ENCODE measurements at regions not wholly inside any gene's neighbourhood (a gene's known extent, or its start where the extent isn't known, plus 50 kb on each side); places are given as distances from the start of the nearest gene placed in this dataset.
"Not testable (repeated sequence)": the region's sequence is repeated elsewhere in the genome, so short reads cannot be mapped to it uniquely, and the experiment has no call there.

GRCh38 chr1:76725864-76726619 lies 141.2 kb upstream of the ST6GALNAC5 start:
- intact Hi-C loops (cut with DNase I) = no loop called here
- H3K4me3 ChIP-seq = no peak overlapping the region
- DNase-seq = no peak

GRCh38 chr1:76727520-76727919 lies 139.8 kb upstream of the ST6GALNAC5 start:
- H3K9me3 ChIP-seq = no peaks in the 10 kb centered on the region
- H3K4me3 ChIP-seq = no peak overlapping the region
- TF ChIP-seq CTCF (IDR thresholded peaks at IDR 0.05) = no peak
- H3K4me1 ChIP-seq = no peaks in the 10 kb centered on the region
- no peaks in the 10 kb centered on the region for H3K36me3 ChIP-seq
- no peak overlapping the region for H3K27ac ChIP-seq
- no peaks in the 10 kb centered on the region for H3K27me3 ChIP-seq (ENCODE audit: low read depth)
- no peak for ATAC-seq
- intact Hi-C loops (cut with DNase I) = no loop called here
- no peak for DNase-seq

More at GRCh38 chr1:76725864-76726619, 141.2 kb upstream of the ST6GALNAC5 start:
- Histone ChIP-seq H3K27ac (no peak overlapping the region), H3K36me3 (no peaks in the 10 kb centered on the region), H3K4me1 (no peaks in the 10 kb centered on the region), H3K27me3 (ENCODE audit: low read depth) (no peaks in the 10 kb centered on the region), H3K9me3 (no peaks in the 10 kb centered on the region)
- ATAC-seq = no peak
- no peak for TF ChIP-seq CTCF (IDR thresholded peaks at IDR 0.05)

- intact Hi-C loops (cut with DNase I) = no loop called here
- ATAC-seq (no peak), DNase-seq (no peak)
- Histone ChIP-seq H3K4me1 (no peaks in the 10 kb centered on the region), H3K36me3 (no peaks in the 10 kb centered on the region), H3K4me3 (no peak overlapping the region), H3K27me3 (ENCODE audit: low read depth) (no peaks in the 10 kb centered on the region), H3K27ac (no peak overlapping the region), H3K9me3 (no peaks in the 10 kb centered on the region)
- TF ChIP-seq CTCF (IDR thresholded peaks at IDR 0.05) = no peak
Measured at GRCh38 chr1:76729142-76729541, 138.1 kb upstream of the ST6GALNAC5 start.

GRCh38 chr1:76730027-76730426 lies 137.3 kb upstream of the ST6GALNAC5 start:
- TF ChIP-seq CTCF (IDR thresholded peaks at IDR 0.05) = no peak
- no peaks in the 10 kb centered on the region for H3K36me3 ChIP-seq
- ATAC-seq (no peak), DNase-seq (no peak)
- intact Hi-C loops (cut with DNase I) = no loop called here
- no peak overlapping the region for H3K27ac ChIP-seq
- H3K4me3 ChIP-seq = no peak overlapping the region
- H3K27me3 ChIP-seq (ENCODE audit: low read depth) = no peaks in the 10 kb centered on the region
- no peaks in the 10 kb centered on the region for H3K9me3 ChIP-seq
- no peaks in the 10 kb centered on the region for H3K4me1 ChIP-seq

- H3K36me3 ChIP-seq; ATAC-seq; H3K4me1 ChIP-seq; H3K9me3 ChIP-seq; H3K4me3 ChIP-seq; DNase-seq; intact Hi-C loops (cut with DNase I); H3K27ac ChIP-seq; H3K27me3 ChIP-seq (ENCODE audit: low read depth): not testable (repeated sequence)
Measured at GRCh38 chr1:76738355-76738754, 128.9 kb upstream of the ST6GALNAC5 start.

GRCh38 chr1:76740956-76741355 lies 126.3 kb upstream of the ST6GALNAC5 start:
- DNase-seq; H3K27me3 ChIP-seq (ENCODE audit: low read depth); H3K27ac ChIP-seq; ATAC-seq; H3K36me3 ChIP-seq; H3K4me3 ChIP-seq; intact Hi-C loops (cut with DNase I); H3K4me1 ChIP-seq; H3K9me3 ChIP-seq: not testable (repeated sequence)

All from lower lobe of right lung (tissue), 2 donors.